Lower lobe of right lung (tissue), 2 donors: ENCODE measurements at regions not wholly inside any gene's neighbourhood (a gene's known extent, or its start where the extent isn't known, plus 50 kb on each side); places are given as distances from the start of the nearest gene placed in this dataset.

Source experiments
- ATAC-seq, 2 donors: fragments of 200-7000 bp; cut with Tn5 transposase; one replicate each; pipeline ENCODE4 v1.9.1; 2020 to 2022; ENCODE audit warnings: mild to moderate bottlenecking in 2 of 2, moderate library complexity in 2 of 2
- DNase-seq: peaks from one replicate; pipeline ENCODE4 v3.0.0-alpha.2; 2020
- H3K27ac ChIP-seq: fragments of 200-600 bp; one replicate; pipeline ENCODE4 v1.8.0; 2022
- H3K27me3 ChIP-seq: fragments of 200-600 bp; one replicate; pipeline ENCODE4 v1.8.0; 2022; ENCODE audit warnings: low read depth
- H3K36me3 ChIP-seq: fragments of 200-600 bp; one replicate; pipeline ENCODE4 v1.8.0; 2022; ENCODE audit warnings: mild to moderate bottlenecking
- H3K4me1 ChIP-seq: fragments of 200-600 bp; one replicate; pipeline ENCODE4 v1.8.0; 2022
- H3K4me3 ChIP-seq: fragments of 200-600 bp; one replicate; pipeline ENCODE4 v1.8.0; 2022; ENCODE audit warnings: mild to moderate bottlenecking
- H3K9me3 ChIP-seq: fragments of 200-600 bp; one replicate; pipeline ENCODE4 v1.8.0; 2022
- intact Hi-C: fragments of 100-400 bp; cut with DNase I; formaldehyde crosslinking; loops from one replicate; pipeline ENCODE4 v1.11.0; 2022
- TF ChIP-seq, protein P1 (sequence below): fragments of 200-600 bp; IDR thresholded peaks from one replicate; pipeline ENCODE4 v1.8.0; 2022; ENCODE audit warnings: antibody characterized with exemption, mild to moderate bottlenecking
- donor health status: DM: no; HTN: yes; CAD: no; lungs with severe emphysema.

DNA sequence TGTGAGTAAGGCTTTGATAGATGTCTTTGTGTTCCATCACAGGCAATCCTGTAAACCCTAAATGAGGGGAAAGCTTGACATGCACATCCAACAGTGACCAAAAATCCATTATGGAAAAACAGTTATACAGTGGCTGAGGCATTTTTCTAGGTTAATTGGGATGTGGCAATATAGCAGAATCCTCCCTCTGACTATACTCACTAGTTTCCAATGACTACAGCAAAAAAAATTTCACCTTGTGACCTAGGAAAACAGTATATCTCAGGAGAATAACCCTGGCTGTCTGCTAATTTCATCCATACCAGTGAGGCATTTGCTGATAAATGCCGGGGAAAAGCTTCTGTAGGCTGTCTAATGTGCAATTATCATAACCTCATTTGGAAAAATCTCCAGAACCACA, 49.9 kb upstream of the SNCAIP start:
- H3K4me1 ChIP-seq: no peaks in the 10 kb centered on the region
- TF ChIP-seq, protein P1, sequence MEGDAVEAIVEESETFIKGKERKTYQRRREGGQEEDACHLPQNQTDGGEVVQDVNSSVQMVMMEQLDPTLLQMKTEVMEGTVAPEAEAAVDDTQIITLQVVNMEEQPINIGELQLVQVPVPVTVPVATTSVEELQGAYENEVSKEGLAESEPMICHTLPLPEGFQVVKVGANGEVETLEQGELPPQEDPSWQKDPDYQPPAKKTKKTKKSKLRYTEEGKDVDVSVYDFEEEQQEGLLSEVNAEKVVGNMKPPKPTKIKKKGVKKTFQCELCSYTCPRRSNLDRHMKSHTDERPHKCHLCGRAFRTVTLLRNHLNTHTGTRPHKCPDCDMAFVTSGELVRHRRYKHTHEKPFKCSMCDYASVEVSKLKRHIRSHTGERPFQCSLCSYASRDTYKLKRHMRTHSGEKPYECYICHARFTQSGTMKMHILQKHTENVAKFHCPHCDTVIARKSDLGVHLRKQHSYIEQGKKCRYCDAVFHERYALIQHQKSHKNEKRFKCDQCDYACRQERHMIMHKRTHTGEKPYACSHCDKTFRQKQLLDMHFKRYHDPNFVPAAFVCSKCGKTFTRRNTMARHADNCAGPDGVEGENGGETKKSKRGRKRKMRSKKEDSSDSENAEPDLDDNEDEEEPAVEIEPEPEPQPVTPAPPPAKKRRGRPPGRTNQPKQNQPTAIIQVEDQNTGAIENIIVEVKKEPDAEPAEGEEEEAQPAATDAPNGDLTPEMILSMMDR: no peak
- no peak for DNase-seq
- no peak overlapping the region for H3K4me3 ChIP-seq
- no peak for ATAC-seq
- no peaks in the 10 kb centered on the region for H3K27me3 ChIP-seq
- H3K9me3 ChIP-seq: peaks cover 3% of the 10 kb centered on the region
- intact Hi-C loops: no loop called here
- H3K27ac ChIP-seq: no peak overlapping the region
- no peaks in the 10 kb centered on the region for H3K36me3 ChIP-seq
